ENCODE measurements at regions not wholly inside any gene's neighbourhood (a gene's known extent, or its start where the extent isn't known, plus 50 kb on each side); places are given as distances from the start of the nearest gene placed in this dataset.

DNA sequence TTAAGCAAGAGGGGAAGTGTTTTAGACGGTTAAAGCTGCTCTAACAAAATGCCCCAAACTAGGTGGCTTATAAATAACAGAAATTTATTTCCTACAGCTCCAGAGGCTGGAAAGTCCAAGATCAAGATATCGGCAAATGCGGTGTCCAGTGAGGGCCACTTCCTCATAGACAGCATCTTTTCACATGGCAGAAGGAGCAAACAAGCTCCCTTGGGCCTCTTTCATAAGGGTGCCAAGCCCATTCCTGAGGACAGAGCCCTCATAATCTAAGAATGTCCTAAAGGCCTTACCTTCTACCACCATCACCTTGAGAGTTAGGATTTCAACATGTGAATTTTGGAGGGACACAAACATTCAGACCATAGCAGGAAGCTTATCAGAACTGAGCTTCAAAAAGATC lies 57.3 kb upstream of the PPP1CB start:
- Histone ChIP-seq H3K36me3 (no peaks in the 10 kb centered on the region), H3K4me3 (no peak overlapping the region), H3K27ac (no peak overlapping the region), H3K27me3 (replicated peaks in 1 of 7) (no peaks in the 10 kb centered on the region), H3K9me3 (no peaks in the 10 kb centered on the region), H3K4me1 (peaks cover 0 to 7% (median 0%) of the 10 kb centered on the region in 6 donors)
- 88 to 97% (median 90%) methylated on average over 3 of the region's 3 CpGs for WGBS, 5 donors
- no peak for DNase-seq
- TF ChIP-seq, protein P1, sequence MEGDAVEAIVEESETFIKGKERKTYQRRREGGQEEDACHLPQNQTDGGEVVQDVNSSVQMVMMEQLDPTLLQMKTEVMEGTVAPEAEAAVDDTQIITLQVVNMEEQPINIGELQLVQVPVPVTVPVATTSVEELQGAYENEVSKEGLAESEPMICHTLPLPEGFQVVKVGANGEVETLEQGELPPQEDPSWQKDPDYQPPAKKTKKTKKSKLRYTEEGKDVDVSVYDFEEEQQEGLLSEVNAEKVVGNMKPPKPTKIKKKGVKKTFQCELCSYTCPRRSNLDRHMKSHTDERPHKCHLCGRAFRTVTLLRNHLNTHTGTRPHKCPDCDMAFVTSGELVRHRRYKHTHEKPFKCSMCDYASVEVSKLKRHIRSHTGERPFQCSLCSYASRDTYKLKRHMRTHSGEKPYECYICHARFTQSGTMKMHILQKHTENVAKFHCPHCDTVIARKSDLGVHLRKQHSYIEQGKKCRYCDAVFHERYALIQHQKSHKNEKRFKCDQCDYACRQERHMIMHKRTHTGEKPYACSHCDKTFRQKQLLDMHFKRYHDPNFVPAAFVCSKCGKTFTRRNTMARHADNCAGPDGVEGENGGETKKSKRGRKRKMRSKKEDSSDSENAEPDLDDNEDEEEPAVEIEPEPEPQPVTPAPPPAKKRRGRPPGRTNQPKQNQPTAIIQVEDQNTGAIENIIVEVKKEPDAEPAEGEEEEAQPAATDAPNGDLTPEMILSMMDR (IDR thresholded peaks at IDR 0.05 in 8 of 11, conservative IDR thresholded peaks at IDR 0.05 in 3 of 11) = no peak
- TF ChIP-seq POLR2A (IDR thresholded peaks at IDR 0.05) = no peak
- TF ChIP-seq POLR2AphosphoS5 (IDR thresholded peaks at IDR 0.05) = no peak
- intact Hi-C loops (cut with DNase I; ENCODE audit: low total_unique reads) = no loop called here

GRCh38 chr2:28695245-28695647 lies 56.4 kb upstream of the PPP1CB start:
- Histone ChIP-seq H3K4me3 (no peak overlapping the region), H3K4me1 (peaks cover 0 to 7% (median 0%) of the 10 kb centered on the region in 6 donors), H3K27me3 (replicated peaks in 1 of 7) (no peaks in the 10 kb centered on the region), H3K36me3 (no peaks in the 10 kb centered on the region), H3K9me3 (no peaks in the 10 kb centered on the region), H3K27ac (peak overlapping the region in 2 of 8 donors; percentile 40 to 44)
- WGBS, 5 donors = 68 to 79% (median 73%) methylated on average over 4 of the region's 4 CpGs
- no peak for DNase-seq
- intact Hi-C loops (cut with DNase I; ENCODE audit: low total_unique reads) = no loop called here
- TF ChIP-seq POLR2AphosphoS5 (IDR thresholded peaks at IDR 0.05) = peak in 1 of 3 donors; percentile 63
- TF ChIP-seq, protein P1 (IDR thresholded peaks at IDR 0.05 in 8 of 11, conservative IDR thresholded peaks at IDR 0.05 in 3 of 11) = no peak

DNA sequence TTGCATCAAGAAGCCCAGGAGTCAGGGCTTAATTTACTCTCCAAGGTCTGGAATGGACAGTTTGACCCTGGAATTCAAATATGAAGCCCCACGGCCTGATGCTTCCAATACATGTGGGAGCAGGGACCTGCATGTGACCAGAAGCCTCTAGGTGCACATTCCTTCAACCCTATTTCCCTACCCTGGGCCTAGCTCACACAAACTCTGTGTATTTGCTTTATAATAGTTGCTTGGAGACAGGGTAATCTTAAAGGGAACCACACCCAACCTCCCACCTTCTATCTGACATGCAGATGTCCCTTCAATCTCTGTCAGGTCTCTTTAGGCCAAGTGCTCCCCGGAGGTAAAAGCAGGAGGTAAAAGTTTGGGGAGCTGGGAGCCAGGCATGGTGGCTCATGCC lies 55.4 kb upstream of the PPP1CB start:
- 66 to 94% (median 90%) methylated on average over 2 of the region's 2 CpGs for WGBS, 5 donors
- intact Hi-C loops (cut with DNase I; ENCODE audit: low total_unique reads) = no loop called here
- Histone ChIP-seq H3K36me3 (no peaks in the 10 kb centered on the region), H3K9me3 (no peaks in the 10 kb centered on the region), H3K27me3 (replicated peaks in 1 of 7) (no peaks in the 10 kb centered on the region), H3K4me1 (peaks cover 0 to 7% (median 0%) of the 10 kb centered on the region in 6 donors), H3K27ac (no peak overlapping the region), H3K4me3 (no peak overlapping the region)
- DNase-seq = no peak
- TF ChIP-seq, protein P1 (IDR thresholded peaks at IDR 0.05 in 8 of 11, conservative IDR thresholded peaks at IDR 0.05 in 3 of 11) = no peak
- no peak for TF ChIP-seq POLR2A (IDR thresholded peaks at IDR 0.05)
- TF ChIP-seq POLR2AphosphoS5 (IDR thresholded peaks at IDR 0.05) = no peak

- 52 to 81% (median 64%) methylated on average over 1 of the region's 1 CpG for WGBS, 5 donors
Measured at GRCh38 chr2:28697602-28698149, 54.0 kb upstream of the PPP1CB start.

More at GRCh38 chr2:28697602-28698149, 54.0 kb upstream of the PPP1CB start:
- Histone ChIP-seq H3K4me1 (peaks cover 0 to 3% (median 0%) of the 10 kb centered on the region in 6 donors), H3K36me3 (no peaks in the 10 kb centered on the region), H3K9me3 (no peaks in the 10 kb centered on the region), H3K4me3 (no peak overlapping the region), H3K27me3 (replicated peaks in 1 of 7) (no peaks in the 10 kb centered on the region), H3K27ac (no peak overlapping the region)
- no peak for TF ChIP-seq POLR2AphosphoS5 (IDR thresholded peaks at IDR 0.05)
- TF ChIP-seq, protein P1 (IDR thresholded peaks at IDR 0.05 in 8 of 11, conservative IDR thresholded peaks at IDR 0.05 in 3 of 11) = no peak
- intact Hi-C loops (cut with DNase I; ENCODE audit: low total_unique reads) = no loop called here
- DNase-seq = no peak
